Activated gamma-delta T cell treated with Interleukin-2 at 50 U/mL for 16 hours (primary cell): ENCODE measurements at regions not wholly inside any gene's neighbourhood (a gene's known extent, or its start where the extent isn't known, plus 50 kb on each side); places are given as distances from the start of the nearest gene placed in this dataset.

Experiments used
- DNase-seq: peaks from one replicate; pipeline ENCODE4 v3.0.0-alpha.2; 2020

DNA sequence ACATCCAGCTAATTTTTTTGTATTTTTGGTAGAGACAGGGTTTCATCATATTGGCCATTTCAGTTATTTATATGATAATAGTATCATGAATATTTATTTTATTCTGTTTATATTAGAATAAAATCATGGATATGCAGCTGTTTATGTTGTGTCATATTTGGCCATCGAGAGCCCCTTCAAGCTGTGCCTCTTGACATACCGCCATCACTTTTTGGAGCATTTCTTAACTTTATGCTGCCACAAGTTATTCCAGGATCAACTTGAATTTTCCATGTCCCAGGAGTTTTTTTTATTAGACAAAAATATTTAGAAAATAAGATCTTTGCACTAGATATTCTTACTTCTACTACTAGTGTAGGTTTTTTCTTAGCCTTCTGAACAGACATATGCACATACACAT lies 1067.0 kb upstream of the LRRTM3 start:
- no peak for DNase-seq

DNA sequence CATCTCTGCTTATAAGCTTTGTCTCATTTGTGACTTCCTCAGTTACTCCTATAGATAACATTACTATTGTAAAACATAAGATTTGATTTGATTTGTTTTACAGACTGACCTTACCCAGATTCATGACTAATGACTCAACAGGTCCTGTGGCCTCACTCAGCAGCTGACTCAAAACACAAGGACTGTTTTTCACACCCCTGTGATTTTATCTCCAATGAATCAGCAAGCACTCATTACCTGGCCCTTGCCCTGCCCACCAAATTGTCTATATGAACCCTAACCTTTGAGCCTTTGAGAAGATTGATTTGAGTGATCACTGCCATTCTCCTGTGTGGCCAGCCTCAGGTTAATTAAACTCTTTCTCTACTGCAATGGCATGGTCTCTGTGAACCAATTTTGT lies 1064.6 kb upstream of the LRRTM3 start:
- DNase-seq = no peak
